ENCODE measurements at regions not wholly inside any gene's neighbourhood (a gene's known extent, or its start where the extent isn't known, plus 50 kb on each side); places are given as distances from the start of the nearest gene placed in this dataset.

DNA sequence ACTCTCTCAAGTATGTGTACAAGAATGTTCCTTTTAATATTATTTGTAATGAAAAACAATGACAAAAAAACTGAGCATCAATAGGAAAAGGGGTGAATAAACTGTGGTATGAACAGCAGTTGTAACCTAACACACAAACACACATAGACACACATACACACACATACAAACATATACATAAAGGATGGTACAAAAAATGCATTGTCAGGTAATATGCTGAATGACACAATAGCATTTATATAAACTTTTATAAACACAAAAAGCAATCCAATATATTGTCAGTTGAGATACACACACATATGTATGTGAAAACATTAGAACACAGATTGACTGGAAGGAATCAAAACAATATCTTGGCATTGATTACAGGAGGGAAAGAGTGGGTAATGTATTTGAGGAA is 227.0 kb upstream of the ISL1 start:
- no peaks in the 10 kb centered on the region for H3K27me3 ChIP-seq (ENCODE audit: insufficient read depth, low read length)
- TF ChIP-seq, protein P1, sequence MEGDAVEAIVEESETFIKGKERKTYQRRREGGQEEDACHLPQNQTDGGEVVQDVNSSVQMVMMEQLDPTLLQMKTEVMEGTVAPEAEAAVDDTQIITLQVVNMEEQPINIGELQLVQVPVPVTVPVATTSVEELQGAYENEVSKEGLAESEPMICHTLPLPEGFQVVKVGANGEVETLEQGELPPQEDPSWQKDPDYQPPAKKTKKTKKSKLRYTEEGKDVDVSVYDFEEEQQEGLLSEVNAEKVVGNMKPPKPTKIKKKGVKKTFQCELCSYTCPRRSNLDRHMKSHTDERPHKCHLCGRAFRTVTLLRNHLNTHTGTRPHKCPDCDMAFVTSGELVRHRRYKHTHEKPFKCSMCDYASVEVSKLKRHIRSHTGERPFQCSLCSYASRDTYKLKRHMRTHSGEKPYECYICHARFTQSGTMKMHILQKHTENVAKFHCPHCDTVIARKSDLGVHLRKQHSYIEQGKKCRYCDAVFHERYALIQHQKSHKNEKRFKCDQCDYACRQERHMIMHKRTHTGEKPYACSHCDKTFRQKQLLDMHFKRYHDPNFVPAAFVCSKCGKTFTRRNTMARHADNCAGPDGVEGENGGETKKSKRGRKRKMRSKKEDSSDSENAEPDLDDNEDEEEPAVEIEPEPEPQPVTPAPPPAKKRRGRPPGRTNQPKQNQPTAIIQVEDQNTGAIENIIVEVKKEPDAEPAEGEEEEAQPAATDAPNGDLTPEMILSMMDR (IDR thresholded peaks at IDR 0.05; ENCODE audit: extremely low read depth, low read depth, low read length), result no peak
- H2AFZ ChIP-seq (ENCODE audit: low read length), result no peak overlapping the region
- H3K27ac ChIP-seq (ENCODE audit: low read depth, low read length), result no peak overlapping the region
- H3K4me2 ChIP-seq (ENCODE audit: insufficient read depth, low read length), result no peak overlapping the region
- H3K79me2 ChIP-seq (ENCODE audit: insufficient read depth, low read length), result no peaks in the 10 kb centered on the region
- H3K4me3 ChIP-seq (ENCODE audit: insufficient read depth, low read length), result no peak overlapping the region
- no peaks in the 10 kb centered on the region for H3K9me3 ChIP-seq (ENCODE audit: low read depth, low read length)
- no peaks in the 10 kb centered on the region for H4K20me1 ChIP-seq (ENCODE audit: insufficient read depth, low read length)
- no peaks in the 10 kb centered on the region for H3K36me3 ChIP-seq (ENCODE audit: insufficient read depth, low read length)
- no peak for DNase-seq (ENCODE audit: insufficient read length, low spot score, missing footprints)
- H3K4me1 ChIP-seq (ENCODE audit: insufficient read depth, low read length), result no peaks in the 10 kb centered on the region

DNA sequence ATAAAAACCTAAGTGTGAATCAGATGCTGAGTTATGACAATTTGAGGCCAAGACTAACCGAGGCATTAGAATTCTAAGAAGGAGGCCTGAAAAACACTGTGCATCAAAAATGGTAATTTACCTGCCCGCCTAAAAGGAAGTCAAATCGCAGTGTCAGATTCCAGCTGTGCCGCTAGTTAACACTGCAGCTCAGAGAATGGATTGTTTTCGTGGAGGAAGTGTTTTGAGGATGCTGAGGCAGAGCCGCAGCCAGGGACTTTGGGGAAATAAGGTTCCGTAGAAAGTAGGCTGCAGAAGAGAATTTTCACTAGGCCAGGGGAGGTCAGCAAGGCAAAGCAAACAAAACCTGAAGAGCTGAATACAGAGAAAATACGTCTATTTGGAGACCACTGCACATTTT is 226.4 kb upstream of the ISL1 start:
- TF ChIP-seq, protein P1 (IDR thresholded peaks at IDR 0.05; ENCODE audit: extremely low read depth, low read depth, low read length), result no peak
- no peaks in the 10 kb centered on the region for H3K4me1 ChIP-seq (ENCODE audit: insufficient read depth, low read length)
- H3K27me3 ChIP-seq (ENCODE audit: insufficient read depth, low read length), result no peaks in the 10 kb centered on the region
- DNase-seq (ENCODE audit: insufficient read length, low spot score, missing footprints), result no peak
- no peak overlapping the region for H2AFZ ChIP-seq (ENCODE audit: low read length)
- H3K36me3 ChIP-seq (ENCODE audit: insufficient read depth, low read length), result no peaks in the 10 kb centered on the region
- no peak overlapping the region for H3K27ac ChIP-seq (ENCODE audit: low read depth, low read length)
- H3K4me3 ChIP-seq (ENCODE audit: insufficient read depth, low read length), result no peak overlapping the region
- no peaks in the 10 kb centered on the region for H3K79me2 ChIP-seq (ENCODE audit: insufficient read depth, low read length)
- no peak overlapping the region for H3K4me2 ChIP-seq (ENCODE audit: insufficient read depth, low read length)
- H4K20me1 ChIP-seq (ENCODE audit: insufficient read depth, low read length), result no peaks in the 10 kb centered on the region
- no peaks in the 10 kb centered on the region for H3K9me3 ChIP-seq (ENCODE audit: low read depth, low read length)

DNA sequence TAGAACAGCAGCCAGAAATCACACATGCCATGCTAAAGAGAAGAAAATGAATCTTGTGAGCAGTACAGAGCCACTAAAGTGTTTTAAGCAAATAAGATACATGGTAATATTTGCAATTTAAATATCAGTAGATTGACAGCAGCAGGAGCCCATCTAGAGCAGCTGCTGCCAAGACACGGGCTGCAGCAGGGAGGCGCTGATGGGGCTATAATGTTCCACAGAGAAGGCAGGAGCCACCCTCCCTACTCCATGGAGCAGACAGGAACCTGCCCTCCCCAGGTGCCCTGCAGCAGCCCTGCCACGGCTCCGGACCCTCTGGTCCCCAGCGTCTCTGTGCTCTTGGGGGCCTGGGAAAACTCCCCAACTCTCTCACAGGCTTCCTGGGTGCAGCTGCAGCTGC is 224.1 kb upstream of the ISL1 start:
- no peak for DNase-seq (ENCODE audit: insufficient read length, low spot score, missing footprints)
- Histone ChIP-seq H4K20me1 (ENCODE audit: insufficient read depth, low read length) (no peaks in the 10 kb centered on the region), H3K4me3 (ENCODE audit: insufficient read depth, low read length) (no peak overlapping the region), H3K79me2 (ENCODE audit: insufficient read depth, low read length) (no peaks in the 10 kb centered on the region), H3K27ac (ENCODE audit: low read depth, low read length) (no peak overlapping the region), H3K36me3 (ENCODE audit: insufficient read depth, low read length) (no peaks in the 10 kb centered on the region), H3K4me2 (ENCODE audit: insufficient read depth, low read length) (no peak overlapping the region), H3K9me3 (ENCODE audit: low read depth, low read length) (no peaks in the 10 kb centered on the region), H2AFZ (ENCODE audit: low read length) (no peak overlapping the region), H3K27me3 (ENCODE audit: insufficient read depth, low read length) (no peaks in the 10 kb centered on the region), H3K4me1 (ENCODE audit: insufficient read depth, low read length) (no peaks in the 10 kb centered on the region)
- TF ChIP-seq, protein P1 (IDR thresholded peaks at IDR 0.05; ENCODE audit: extremely low read depth, low read depth, low read length), result no peak

DNA sequence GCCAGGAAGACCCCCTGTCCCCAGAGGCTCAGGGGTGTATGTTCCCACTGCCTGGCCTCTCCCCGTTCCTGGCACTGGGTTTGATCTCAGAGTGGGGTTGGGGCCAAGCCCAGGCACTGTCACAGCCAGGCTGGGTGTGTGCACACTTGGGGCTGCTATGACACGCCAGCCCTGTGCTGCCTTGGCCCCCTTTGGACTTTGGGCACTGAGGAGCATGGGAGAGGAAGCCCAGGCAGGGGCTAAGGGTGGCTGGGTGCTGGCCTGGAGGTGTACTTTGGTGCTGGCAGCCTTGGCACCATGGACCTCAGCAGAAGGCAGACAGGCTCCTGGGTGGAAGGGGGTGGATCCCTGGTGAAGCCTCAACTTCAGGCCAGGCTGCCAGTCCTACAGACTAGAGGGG is 223.6 kb upstream of the ISL1 start:
- no peak overlapping the region for H3K27ac ChIP-seq (ENCODE audit: low read depth, low read length)
- H4K20me1 ChIP-seq (ENCODE audit: insufficient read depth, low read length), result no peaks in the 10 kb centered on the region
- no peaks in the 10 kb centered on the region for H3K4me1 ChIP-seq (ENCODE audit: insufficient read depth, low read length)
- no peaks in the 10 kb centered on the region for H3K9me3 ChIP-seq (ENCODE audit: low read depth, low read length)
- no peaks in the 10 kb centered on the region for H3K27me3 ChIP-seq (ENCODE audit: insufficient read depth, low read length)
- H3K36me3 ChIP-seq (ENCODE audit: insufficient read depth, low read length), result no peaks in the 10 kb centered on the region
- H2AFZ ChIP-seq (ENCODE audit: low read length), result no peak overlapping the region
- H3K79me2 ChIP-seq (ENCODE audit: insufficient read depth, low read length), result no peaks in the 10 kb centered on the region
- no peak overlapping the region for H3K4me3 ChIP-seq (ENCODE audit: insufficient read depth, low read length)
- no peak for DNase-seq (ENCODE audit: insufficient read length, low spot score, missing footprints)
- no peak overlapping the region for H3K4me2 ChIP-seq (ENCODE audit: insufficient read depth, low read length)
- TF ChIP-seq, protein P1 (IDR thresholded peaks at IDR 0.05; ENCODE audit: extremely low read depth, low read depth, low read length), result no peak

All from osteoblast (primary cell).